ENCODE measurements at regions not wholly inside any gene's neighbourhood (a gene's known extent, or its start where the extent isn't known, plus 50 kb on each side); places are given as distances from the start of the nearest gene placed in this dataset.

DNA sequence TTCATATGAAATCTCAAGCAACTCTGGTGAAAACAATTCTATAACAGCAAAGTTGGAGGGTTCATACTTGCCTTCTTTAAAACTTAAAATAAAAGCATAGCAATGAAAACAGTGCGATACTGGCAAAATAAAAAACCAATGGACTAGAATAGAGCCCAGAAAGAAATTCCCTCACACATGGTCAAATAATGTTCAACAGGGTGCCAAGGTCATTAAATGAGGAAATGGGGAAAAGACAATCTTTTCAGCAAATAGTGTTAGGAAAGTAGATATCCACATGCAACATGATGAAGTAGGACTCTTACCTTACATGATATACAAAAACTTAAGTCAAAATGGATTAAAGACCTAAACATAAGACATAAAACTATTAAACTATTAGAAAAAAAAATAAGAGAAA is 970.2 kb upstream of the AGA start:
- Histone ChIP-seq H3K4me2 (ENCODE audit: low read length, poor library complexity, severe bottlenecking) (no peak overlapping the region), H2AFZ (ENCODE audit: low read depth, low read length) (no peak overlapping the region), H3K4me3 (ENCODE audit: insufficient read depth in 1 of 2, low read depth in 1 of 2, low read length in 2 of 2) (no peak overlapping the region), H4K8ac (ENCODE audit: low read length) (no peak overlapping the region), H3K23ac (ENCODE audit: low read length in 2 of 2) (no peak overlapping the region), H3K14ac (ENCODE audit: low read length in 2 of 2) (no peak overlapping the region), H3K27ac (ENCODE audit: low read length, poor library complexity, severe bottlenecking) (no peak overlapping the region), H3K79me1 (replicated peaks; ENCODE audit: low read length, poor library complexity, severe bottlenecking) (no peaks in the 10 kb centered on the region), H3K4ac (ENCODE audit: low read depth in 1 of 2, low read length in 2 of 2) (no peak overlapping the region), H2BK15ac (ENCODE audit: low read depth, poor library complexity, severe bottlenecking) (no peak overlapping the region), H2BK120ac (ENCODE audit: low read depth, low read length) (no peak overlapping the region), H2AK5ac (ENCODE audit: low read length, severe bottlenecking) (no peak overlapping the region), H2BK12ac (ENCODE audit: low read length in 2 of 2) (no peak overlapping the region), H3K27me3 (ENCODE audit: control insufficient read depth in 1 of 2, insufficient read depth in 1 of 2, low read length in 2 of 2) (no peaks in the 10 kb centered on the region), H4K91ac (ENCODE audit: low read length) (no peak overlapping the region), H3K9ac (ENCODE audit: low read length) (no peak overlapping the region), H3K36me3 (ENCODE audit: control insufficient read depth in 1 of 2, insufficient read depth in 2 of 2, low read depth in 1 of 2, low read length in 2 of 2) (no peaks in the 10 kb centered on the region), H2BK5ac (ENCODE audit: low read depth, low read length, poor library complexity, severe bottlenecking) (no peak overlapping the region), H3K4me1 (ENCODE audit: control insufficient read depth, insufficient read depth, low read depth, low read length) (no peaks in the 10 kb centered on the region), H3K9me3 (ENCODE audit: control insufficient read depth, low read length) (peaks cover 10% of the 10 kb centered on the region), H3K18ac (ENCODE audit: low read depth in 1 of 2, low read length in 2 of 2) (no peak overlapping the region)
- no CpG with 5 or more reads among the region's 1 CpG for WGBS
- no peak for DNase-seq

DNA sequence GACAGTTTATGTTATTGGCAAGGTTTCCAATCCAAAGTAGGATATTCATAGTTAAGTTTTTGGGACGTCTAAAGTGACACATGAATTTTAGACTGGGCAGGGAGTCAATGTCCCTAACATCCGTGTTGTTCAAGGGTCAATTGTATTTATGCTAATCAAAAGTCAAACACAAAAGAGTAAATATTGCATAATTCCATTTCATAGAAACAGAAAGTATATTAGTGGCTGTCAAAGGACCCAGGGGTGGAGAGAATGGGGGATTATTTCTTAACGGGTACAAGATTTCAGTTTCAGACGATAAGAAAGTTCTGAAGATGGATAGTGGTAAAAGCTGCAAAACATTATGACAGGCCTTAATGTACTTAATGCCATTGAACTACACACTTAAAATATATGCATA is 971.8 kb upstream of the AGA start:
- Histone ChIP-seq H3K36me3 (ENCODE audit: control insufficient read depth in 1 of 2, insufficient read depth in 2 of 2, low read depth in 1 of 2, low read length in 2 of 2) (no peaks in the 10 kb centered on the region), H3K4me3 (ENCODE audit: insufficient read depth in 1 of 2, low read depth in 1 of 2, low read length in 2 of 2) (no peak overlapping the region), H2BK12ac (ENCODE audit: low read length in 2 of 2) (no peak overlapping the region), H4K91ac (ENCODE audit: low read length) (no peak overlapping the region), H2BK15ac (ENCODE audit: low read depth, poor library complexity, severe bottlenecking) (no peak overlapping the region), H2AK5ac (ENCODE audit: low read length, severe bottlenecking) (no peak overlapping the region), H3K27me3 (ENCODE audit: control insufficient read depth in 1 of 2, insufficient read depth in 1 of 2, low read length in 2 of 2) (no peaks in the 10 kb centered on the region), H3K4me1 (ENCODE audit: control insufficient read depth, insufficient read depth, low read depth, low read length) (no peaks in the 10 kb centered on the region), H3K4me2 (ENCODE audit: low read length, poor library complexity, severe bottlenecking) (no peak overlapping the region), H3K18ac (ENCODE audit: low read depth in 1 of 2, low read length in 2 of 2) (no peak overlapping the region), H3K4ac (ENCODE audit: low read depth in 1 of 2, low read length in 2 of 2) (no peak overlapping the region), H3K9ac (ENCODE audit: low read length) (no peak overlapping the region), H2BK120ac (ENCODE audit: low read depth, low read length) (no peak overlapping the region), H2BK5ac (ENCODE audit: low read depth, low read length, poor library complexity, severe bottlenecking) (no peak overlapping the region), H3K27ac (ENCODE audit: low read length, poor library complexity, severe bottlenecking) (no peak overlapping the region), H2AFZ (ENCODE audit: low read depth, low read length) (no peak overlapping the region), H3K79me1 (replicated peaks; ENCODE audit: low read length, poor library complexity, severe bottlenecking) (no peaks in the 10 kb centered on the region), H4K8ac (ENCODE audit: low read length) (no peak overlapping the region), H3K14ac (ENCODE audit: low read length in 2 of 2) (no peak overlapping the region), H3K23ac (ENCODE audit: low read length in 2 of 2) (no peak overlapping the region), H3K9me3 (ENCODE audit: control insufficient read depth, low read length) (peaks cover 4% of the 10 kb centered on the region)
- DNase-seq, result no peak
- WGBS, result 100% methylated on average over 1 of the region's 4 CpGs

DNA sequence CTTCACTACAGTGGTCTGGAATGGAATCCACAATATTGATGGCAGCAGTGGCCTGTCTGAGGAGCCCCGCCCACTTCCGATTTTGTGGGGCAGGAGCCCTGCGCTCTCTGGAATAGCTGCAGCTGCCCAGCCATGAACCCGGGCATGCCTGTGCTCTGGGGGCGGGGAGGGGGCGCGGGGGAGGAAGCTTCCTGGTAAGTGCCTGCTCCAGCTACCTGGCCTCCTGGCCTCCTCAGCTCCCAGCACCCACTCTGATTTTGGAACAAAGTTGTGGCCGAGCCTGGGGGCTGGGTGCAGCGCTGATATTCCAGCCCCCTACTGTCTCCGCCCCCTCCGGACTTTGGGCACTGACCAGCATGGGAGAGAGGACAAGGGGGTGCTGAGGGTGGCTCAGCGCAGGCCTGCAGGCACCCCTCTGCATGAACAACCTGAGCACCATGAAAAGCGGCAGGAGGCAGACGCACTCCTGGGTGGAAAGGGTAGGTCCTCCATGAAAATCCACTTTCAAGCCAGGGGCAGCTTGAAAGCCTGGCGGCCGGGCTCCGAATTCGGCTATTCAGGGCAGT is 972.7 kb upstream of the AGA start:
- Histone ChIP-seq H3K18ac (ENCODE audit: low read depth in 1 of 2, low read length in 2 of 2) (no peak overlapping the region), H3K4me3 (ENCODE audit: insufficient read depth in 1 of 2, low read depth in 1 of 2, low read length in 2 of 2) (no peak overlapping the region), H3K36me3 (ENCODE audit: control insufficient read depth in 1 of 2, insufficient read depth in 2 of 2, low read depth in 1 of 2, low read length in 2 of 2) (no peaks in the 10 kb centered on the region), H4K8ac (ENCODE audit: low read length) (no peak overlapping the region), H3K4ac (ENCODE audit: low read depth in 1 of 2, low read length in 2 of 2) (no peak overlapping the region), H3K4me2 (ENCODE audit: low read length, poor library complexity, severe bottlenecking) (no peak overlapping the region), H2BK120ac (ENCODE audit: low read depth, low read length) (no peak overlapping the region), H3K9ac (ENCODE audit: low read length) (no peak overlapping the region), H3K4me1 (ENCODE audit: control insufficient read depth, insufficient read depth, low read depth, low read length) (no peaks in the 10 kb centered on the region), H2AK5ac (ENCODE audit: low read length, severe bottlenecking) (no peak overlapping the region), H3K9me3 (ENCODE audit: control insufficient read depth, low read length) (peaks cover 4% of the 10 kb centered on the region), H4K91ac (ENCODE audit: low read length) (no peak overlapping the region), H2BK12ac (ENCODE audit: low read length in 2 of 2) (no peak overlapping the region), H3K14ac (ENCODE audit: low read length in 2 of 2) (no peak overlapping the region), H2BK15ac (ENCODE audit: low read depth, poor library complexity, severe bottlenecking) (no peak overlapping the region), H2BK5ac (ENCODE audit: low read depth, low read length, poor library complexity, severe bottlenecking) (no peak overlapping the region), H3K79me1 (replicated peaks; ENCODE audit: low read length, poor library complexity, severe bottlenecking) (no peaks in the 10 kb centered on the region), H3K27ac (ENCODE audit: low read length, poor library complexity, severe bottlenecking) (no peak overlapping the region), H3K23ac (ENCODE audit: low read length in 2 of 2) (no peak overlapping the region), H2AFZ (ENCODE audit: low read depth, low read length) (no peak overlapping the region), H3K27me3 (ENCODE audit: control insufficient read depth in 1 of 2, insufficient read depth in 1 of 2, low read length in 2 of 2) (no peaks in the 10 kb centered on the region)
- no peak for DNase-seq
- WGBS, result 93% methylated on average over 18 of the region's 18 CpGs

DNA sequence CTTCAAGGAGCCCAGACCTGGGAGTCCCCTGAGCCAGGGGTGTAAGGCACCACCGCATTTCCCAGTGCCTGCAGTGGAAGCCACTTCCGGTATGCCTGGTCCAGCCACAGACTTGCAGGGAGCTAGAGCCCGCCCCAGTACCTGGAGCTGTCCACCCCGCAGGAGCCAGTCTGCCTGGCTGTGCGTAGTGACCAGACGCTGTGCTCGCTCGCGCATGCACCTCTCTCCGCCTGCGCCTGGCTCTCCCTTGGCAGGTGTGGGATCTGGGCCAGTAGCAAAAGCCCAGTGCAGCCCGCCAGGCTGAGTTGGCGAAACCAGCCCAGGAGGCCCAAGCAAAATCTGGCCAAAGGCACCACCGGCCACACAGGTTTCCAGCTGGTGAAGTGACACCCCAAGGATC is 973.7 kb upstream of the AGA start:
- Histone ChIP-seq H3K27me3 (ENCODE audit: control insufficient read depth in 1 of 2, insufficient read depth in 1 of 2, low read length in 2 of 2) (no peaks in the 10 kb centered on the region), H4K91ac (ENCODE audit: low read length) (no peak overlapping the region), H2AK5ac (ENCODE audit: low read length, severe bottlenecking) (no peak overlapping the region), H3K79me1 (replicated peaks; ENCODE audit: low read length, poor library complexity, severe bottlenecking) (no peaks in the 10 kb centered on the region), H3K18ac (ENCODE audit: low read depth in 1 of 2, low read length in 2 of 2) (no peak overlapping the region), H3K4ac (ENCODE audit: low read depth in 1 of 2, low read length in 2 of 2) (no peak overlapping the region), H3K4me3 (ENCODE audit: insufficient read depth in 1 of 2, low read depth in 1 of 2, low read length in 2 of 2) (no peak overlapping the region), H3K27ac (ENCODE audit: low read length, poor library complexity, severe bottlenecking) (no peak overlapping the region), H3K9ac (ENCODE audit: low read length) (no peak overlapping the region), H3K14ac (ENCODE audit: low read length in 2 of 2) (peak overlapping the region in 1 of 2 experiments; percentile 20), H3K36me3 (ENCODE audit: control insufficient read depth in 1 of 2, insufficient read depth in 2 of 2, low read depth in 1 of 2, low read length in 2 of 2) (no peaks in the 10 kb centered on the region), H2BK12ac (ENCODE audit: low read length in 2 of 2) (no peak overlapping the region), H3K4me2 (ENCODE audit: low read length, poor library complexity, severe bottlenecking) (no peak overlapping the region), H4K8ac (ENCODE audit: low read length) (no peak overlapping the region), H3K4me1 (ENCODE audit: control insufficient read depth, insufficient read depth, low read depth, low read length) (no peaks in the 10 kb centered on the region), H2BK15ac (ENCODE audit: low read depth, poor library complexity, severe bottlenecking) (no peak overlapping the region), H2AFZ (ENCODE audit: low read depth, low read length) (no peak overlapping the region), H3K9me3 (ENCODE audit: control insufficient read depth, low read length) (no peaks in the 10 kb centered on the region), H2BK5ac (ENCODE audit: low read depth, low read length, poor library complexity, severe bottlenecking) (no peak overlapping the region), H3K23ac (ENCODE audit: low read length in 2 of 2) (peak overlapping the region in 1 of 2 experiments; percentile 42), H2BK120ac (ENCODE audit: low read depth, low read length) (no peak overlapping the region)
- WGBS, result 93% methylated on average over 14 of the region's 14 CpGs
- no peak for DNase-seq

All from mesenchymal stem cell (in vitro differentiated cells and primary cell).